ENCODE measurements at regions not wholly inside any gene's neighbourhood (a gene's known extent, or its start where the extent isn't known, plus 50 kb on each side); places are given as distances from the start of the nearest gene placed in this dataset.

DNA sequence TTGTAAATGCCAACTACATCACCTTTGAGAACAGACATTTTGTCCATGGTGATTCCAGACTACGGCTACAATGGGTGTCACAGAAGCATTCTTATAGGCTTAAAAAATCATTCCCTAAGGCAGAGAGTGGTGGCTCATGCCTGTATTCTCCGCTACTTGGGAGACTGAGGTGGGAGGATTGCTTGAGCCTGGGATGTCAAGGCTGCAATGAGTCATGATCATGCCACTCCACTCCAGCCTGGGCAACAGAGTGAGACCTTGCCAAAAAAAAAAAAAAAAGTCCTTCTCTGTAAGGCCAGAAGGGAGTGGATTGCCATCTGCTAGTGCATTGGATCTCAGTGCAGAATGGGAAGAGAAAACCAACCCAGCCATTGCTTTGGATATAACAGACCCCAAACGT lies 522.5 kb downstream of the VRK1 start:
- Mint-ChIP-seq H3K27ac (ENCODE audit: unreplicated experiment) (no peak overlapping the region), H3K9me3 (ENCODE audit: unreplicated experiment) (peaks cover 1% of the 10 kb centered on the region), H3K36me3 (ENCODE audit: unreplicated experiment) (no peaks in the 10 kb centered on the region), H3K4me3 (ENCODE audit: unreplicated experiment) (no peak overlapping the region), H3K4me1 (ENCODE audit: low read depth, unreplicated experiment) (no peaks in the 10 kb centered on the region), H3K27me3 (ENCODE audit: unreplicated experiment) (peaks cover 2% of the 10 kb centered on the region)
- TF ChIP-seq, protein P1, sequence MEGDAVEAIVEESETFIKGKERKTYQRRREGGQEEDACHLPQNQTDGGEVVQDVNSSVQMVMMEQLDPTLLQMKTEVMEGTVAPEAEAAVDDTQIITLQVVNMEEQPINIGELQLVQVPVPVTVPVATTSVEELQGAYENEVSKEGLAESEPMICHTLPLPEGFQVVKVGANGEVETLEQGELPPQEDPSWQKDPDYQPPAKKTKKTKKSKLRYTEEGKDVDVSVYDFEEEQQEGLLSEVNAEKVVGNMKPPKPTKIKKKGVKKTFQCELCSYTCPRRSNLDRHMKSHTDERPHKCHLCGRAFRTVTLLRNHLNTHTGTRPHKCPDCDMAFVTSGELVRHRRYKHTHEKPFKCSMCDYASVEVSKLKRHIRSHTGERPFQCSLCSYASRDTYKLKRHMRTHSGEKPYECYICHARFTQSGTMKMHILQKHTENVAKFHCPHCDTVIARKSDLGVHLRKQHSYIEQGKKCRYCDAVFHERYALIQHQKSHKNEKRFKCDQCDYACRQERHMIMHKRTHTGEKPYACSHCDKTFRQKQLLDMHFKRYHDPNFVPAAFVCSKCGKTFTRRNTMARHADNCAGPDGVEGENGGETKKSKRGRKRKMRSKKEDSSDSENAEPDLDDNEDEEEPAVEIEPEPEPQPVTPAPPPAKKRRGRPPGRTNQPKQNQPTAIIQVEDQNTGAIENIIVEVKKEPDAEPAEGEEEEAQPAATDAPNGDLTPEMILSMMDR (IDR thresholded peaks at IDR 0.05; ENCODE audit: partially characterized antibody, unreplicated experiment): no peak
- DNase-seq: no peak

DNA sequence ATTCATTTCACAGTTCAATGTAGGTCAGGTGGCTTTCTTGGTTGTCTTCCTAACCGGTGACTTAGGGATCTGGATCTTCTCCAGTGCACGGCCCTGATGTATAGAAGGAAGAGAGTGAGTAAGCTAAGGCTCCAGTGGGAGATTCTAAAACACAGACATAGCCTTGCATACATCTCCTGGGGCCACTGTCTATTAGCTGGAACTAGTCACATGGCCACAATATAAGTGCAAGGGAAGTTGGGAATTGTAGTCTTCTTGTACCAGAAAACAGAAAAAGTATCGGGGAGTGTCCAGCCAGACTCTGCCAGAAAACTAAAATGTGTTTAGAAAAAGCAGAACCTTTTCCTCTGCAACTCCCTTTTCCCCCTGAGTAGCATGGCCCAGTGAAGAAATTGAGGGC lies 531.6 kb downstream of the VRK1 start:
- Mint-ChIP-seq H3K27me3 (ENCODE audit: unreplicated experiment) (no peaks in the 10 kb centered on the region), H3K27ac (ENCODE audit: unreplicated experiment) (no peak overlapping the region), H3K4me1 (ENCODE audit: low read depth, unreplicated experiment) (no peaks in the 10 kb centered on the region), H3K9me3 (ENCODE audit: unreplicated experiment) (no peaks in the 10 kb centered on the region), H3K4me3 (ENCODE audit: unreplicated experiment) (no peak overlapping the region), H3K36me3 (ENCODE audit: unreplicated experiment) (no peaks in the 10 kb centered on the region)
- TF ChIP-seq, protein P1 (IDR thresholded peaks at IDR 0.05; ENCODE audit: partially characterized antibody, unreplicated experiment): no peak
- DNase-seq: no peak

DNA sequence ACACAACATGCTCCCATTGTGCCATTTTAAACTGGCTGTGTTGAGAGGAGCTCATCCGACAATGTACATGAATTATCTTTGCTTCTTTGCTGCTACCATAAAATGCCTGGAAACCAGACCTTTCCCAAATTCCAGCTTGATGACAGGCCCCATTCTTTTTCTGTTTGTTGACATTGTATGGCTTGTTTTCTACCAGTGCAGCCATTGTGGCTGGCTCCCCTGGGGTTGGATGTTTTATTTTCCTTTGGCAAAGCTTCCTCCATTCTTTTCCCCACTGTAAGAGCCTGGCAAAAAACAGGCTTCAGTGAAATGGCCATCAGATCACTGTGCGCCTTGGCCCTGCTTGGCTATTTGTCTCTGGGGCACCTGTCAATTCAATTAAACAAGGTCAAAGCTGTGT lies 532.5 kb downstream of the VRK1 start:
- Mint-ChIP-seq H3K4me1 (ENCODE audit: low read depth, unreplicated experiment) (no peaks in the 10 kb centered on the region), H3K4me3 (ENCODE audit: unreplicated experiment) (no peak overlapping the region), H3K9me3 (ENCODE audit: unreplicated experiment) (no peaks in the 10 kb centered on the region), H3K27me3 (ENCODE audit: unreplicated experiment) (no peaks in the 10 kb centered on the region), H3K27ac (ENCODE audit: unreplicated experiment) (no peak overlapping the region), H3K36me3 (ENCODE audit: unreplicated experiment) (no peaks in the 10 kb centered on the region)
- TF ChIP-seq, protein P1 (IDR thresholded peaks at IDR 0.05; ENCODE audit: partially characterized antibody, unreplicated experiment): no peak
- DNase-seq: no peak

DNA sequence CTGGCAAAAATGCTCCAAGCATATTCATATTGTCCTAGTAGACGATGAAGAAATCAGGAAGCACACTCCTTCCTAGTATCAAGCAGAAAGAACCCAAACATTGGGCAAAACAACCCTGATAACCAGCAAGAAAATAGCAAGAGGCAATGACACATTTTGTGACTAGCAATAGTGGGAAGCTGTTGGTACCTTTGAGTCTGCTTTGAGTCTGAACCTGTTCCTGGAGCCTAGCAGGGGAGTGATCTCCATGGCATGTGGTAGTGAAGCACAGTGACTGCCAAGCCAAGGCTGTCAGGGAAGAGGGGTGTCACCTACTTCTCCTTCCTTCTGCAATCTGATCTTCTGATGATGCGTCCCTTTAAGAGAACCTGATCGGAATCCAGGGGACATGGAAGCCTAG lies 533.9 kb downstream of the VRK1 start:
- no peak for DNase-seq
- Mint-ChIP-seq H3K27me3 (ENCODE audit: unreplicated experiment) (no peaks in the 10 kb centered on the region), H3K9me3 (ENCODE audit: unreplicated experiment) (no peaks in the 10 kb centered on the region), H3K27ac (ENCODE audit: unreplicated experiment) (no peak overlapping the region), H3K4me3 (ENCODE audit: unreplicated experiment) (no peak overlapping the region), H3K4me1 (ENCODE audit: low read depth, unreplicated experiment) (no peaks in the 10 kb centered on the region), H3K36me3 (ENCODE audit: unreplicated experiment) (no peaks in the 10 kb centered on the region)
- TF ChIP-seq, protein P1 (IDR thresholded peaks at IDR 0.05; ENCODE audit: partially characterized antibody, unreplicated experiment): no peak

DNA sequence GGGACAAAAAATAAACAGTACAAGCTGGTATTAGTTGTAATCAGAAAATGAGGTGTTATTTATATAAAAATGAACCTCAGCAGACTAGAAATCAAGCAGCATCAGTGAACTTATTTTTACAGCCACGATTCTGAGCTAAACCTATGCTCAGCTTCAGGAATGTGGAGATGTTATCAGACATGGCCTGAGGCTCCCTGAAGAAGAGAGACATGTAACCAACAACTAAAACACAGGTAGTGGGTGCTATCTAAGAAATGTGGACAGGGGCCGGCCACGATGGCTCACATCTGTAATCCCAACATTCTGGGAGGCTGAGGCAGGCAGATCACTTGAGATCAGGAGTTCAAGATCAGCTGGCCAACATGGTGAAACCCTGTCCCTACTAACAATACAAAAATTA lies 534.3 kb downstream of the VRK1 start:
- TF ChIP-seq, protein P1 (IDR thresholded peaks at IDR 0.05; ENCODE audit: partially characterized antibody, unreplicated experiment): no peak
- Mint-ChIP-seq H3K4me1 (ENCODE audit: low read depth, unreplicated experiment) (no peaks in the 10 kb centered on the region), H3K9me3 (ENCODE audit: unreplicated experiment) (no peaks in the 10 kb centered on the region), H3K36me3 (ENCODE audit: unreplicated experiment) (no peaks in the 10 kb centered on the region), H3K27ac (ENCODE audit: unreplicated experiment) (no peak overlapping the region), H3K4me3 (ENCODE audit: unreplicated experiment) (no peak overlapping the region), H3K27me3 (ENCODE audit: unreplicated experiment) (no peaks in the 10 kb centered on the region)
- DNase-seq: no peak
